Thymus (tissue), 11 donors: ENCODE measurements at regions not wholly inside any gene's neighbourhood (a gene's known extent, or its start where the extent isn't known, plus 50 kb on each side); places are given as distances from the start of the nearest gene placed in this dataset.

ENCODE experiments used
- DNase-seq, 9 donors: peaks; one replicate each; pipeline ENCODE4 v3.0.0-alpha.2; 2013; ENCODE audit warnings: low spot score in 9 of 9, low read depth in 6 of 9, missing footprints in 1 of 9
- H3K27ac ChIP-seq, 2 donors: one replicate each; pipeline ENCODE4 v1.5.1; 2013; ENCODE audit warnings: control low read depth in 1 of 2, low read depth in 1 of 2, low read length in 1 of 2, mild to moderate bottlenecking in 1 of 2, moderate library complexity in 1 of 2
- H3K27me3 ChIP-seq, 2 donors: one replicate each; pipeline ENCODE4 v1.5.1; 2013; ENCODE audit warnings: low read length in 1 of 2; ENCODE audit not compliant: control insufficient read depth in 2 of 2, insufficient read depth in 1 of 2
- H3K36me3 ChIP-seq, 2 donors: one replicate each; pipeline ENCODE4 v1.5.1; 2013; ENCODE audit warnings: low read length in 1 of 2, mild to moderate bottlenecking in 1 of 2, moderate library complexity in 1 of 2; ENCODE audit not compliant: control insufficient read depth in 2 of 2, insufficient read depth in 2 of 2
- H3K4me1 ChIP-seq, 2 donors: one replicate each; pipeline ENCODE4 v1.5.1; 2013; ENCODE audit warnings: low read length in 2 of 2; ENCODE audit not compliant: control insufficient read depth in 2 of 2, insufficient read depth in 2 of 2
- H3K4me3 ChIP-seq, 2 donors: one replicate each; pipeline ENCODE4 v1.5.1; 2013; ENCODE audit warnings: low read length in 2 of 2, control low read depth in 1 of 2, mild to moderate bottlenecking in 1 of 2
- H3K9me3 ChIP-seq, 2 donors: one replicate each; pipeline ENCODE4 v1.5.1; 2013; ENCODE audit warnings: low read length in 1 of 2, mild to moderate bottlenecking in 1 of 2; ENCODE audit not compliant: control insufficient read depth in 2 of 2, insufficient read depth in 1 of 2
- WGBS: extraction: QIAGEN DNeasy Blood & Tissue Kit; methylation state at CpG from one replicate; pipeline ENCODE4 v1.1.7; 2013; 5-methylcytosine and 5-hydroxymethylcytosine counted together
- donor health status: healthy.

- no peak overlapping the region for H3K4me3 ChIP-seq
- no peak for DNase-seq
- no peaks in the 10 kb centered on the region for H3K27me3 ChIP-seq
- no peak overlapping the region for H3K27ac ChIP-seq
- H3K9me3 ChIP-seq = no peaks in the 10 kb centered on the region
- 88% methylated on average over 1 of the region's 1 CpG for WGBS
- no peaks in the 10 kb centered on the region for H3K4me1 ChIP-seq
- H3K36me3 ChIP-seq = no peaks in the 10 kb centered on the region
Observed at GRCh38 chr11:28696591-28696990, 588.4 kb downstream of the METTL15 start.

GRCh38 chr11:28690746-28691145, 582.6 kb downstream of the METTL15 start:
- no peaks in the 10 kb centered on the region for H3K27me3 ChIP-seq
- H3K9me3 ChIP-seq = no peaks in the 10 kb centered on the region
- no peak for DNase-seq
- 86% methylated on average over 2 of the region's 2 CpGs for WGBS
- H3K4me1 ChIP-seq = no peaks in the 10 kb centered on the region
- H3K27ac ChIP-seq = no peak overlapping the region
- no peaks in the 10 kb centered on the region for H3K36me3 ChIP-seq
- no peak overlapping the region for H3K4me3 ChIP-seq

GRCh38 chr11:28684011-28684586, 575.9 kb downstream of the METTL15 start:
- WGBS = 76% methylated on average over 4 of the region's 4 CpGs

GRCh38 chr11:28679795-28680468, 571.7 kb downstream of the METTL15 start:
- H3K36me3 ChIP-seq = no peaks in the 10 kb centered on the region
- no peak overlapping the region for H3K4me3 ChIP-seq
- no peaks in the 10 kb centered on the region for H3K4me1 ChIP-seq
- no peak overlapping the region for H3K27ac ChIP-seq
- H3K9me3 ChIP-seq = no peaks in the 10 kb centered on the region
- WGBS = 95% methylated on average over 3 of the region's 3 CpGs
- H3K27me3 ChIP-seq = no peaks in the 10 kb centered on the region
- no peak for DNase-seq

More at GRCh38 chr11:28684011-28684586, 575.9 kb downstream of the METTL15 start:
- H3K27ac ChIP-seq = no peak overlapping the region
- H3K4me3 ChIP-seq = no peak overlapping the region
- no peaks in the 10 kb centered on the region for H3K9me3 ChIP-seq
- no peaks in the 10 kb centered on the region for H3K27me3 ChIP-seq
- H3K4me1 ChIP-seq = no peaks in the 10 kb centered on the region
- no peak for DNase-seq
- H3K36me3 ChIP-seq = no peaks in the 10 kb centered on the region

- 93% methylated on average over 1 of the region's 1 CpG for WGBS
- no peak overlapping the region for H3K27ac ChIP-seq
- H3K4me1 ChIP-seq = no peaks in the 10 kb centered on the region
- no peak for DNase-seq
- no peaks in the 10 kb centered on the region for H3K9me3 ChIP-seq
- no peaks in the 10 kb centered on the region for H3K36me3 ChIP-seq
- no peak overlapping the region for H3K4me3 ChIP-seq
- no peaks in the 10 kb centered on the region for H3K27me3 ChIP-seq
Observed at GRCh38 chr11:28677721-28678120, 569.5 kb downstream of the METTL15 start.

GRCh38 chr11:28675183-28675582, 567.0 kb downstream of the METTL15 start:
- H3K27ac ChIP-seq = no peak overlapping the region

GRCh38 chr11:28674433-28675103, 566.4 kb downstream of the METTL15 start:
- H3K36me3 ChIP-seq = no peaks in the 10 kb centered on the region
- 77% methylated on average over 7 of the region's 7 CpGs for whole genome bisulfite sequencing
- H3K9me3 ChIP-seq = no peaks in the 10 kb centered on the region
- H3K27ac ChIP-seq = no peak overlapping the region
- no peaks in the 10 kb centered on the region for H3K4me1 ChIP-seq
- no peaks in the 10 kb centered on the region for H3K27me3 ChIP-seq
- DNase-seq = no peak
- H3K4me3 ChIP-seq = no peak overlapping the region

More at GRCh38 chr11:28675183-28675582, 567.0 kb downstream of the METTL15 start:
- Histone ChIP-seq H3K36me3 (no peaks in the 10 kb centered on the region), H3K4me3 (no peak overlapping the region), H3K9me3 (no peaks in the 10 kb centered on the region), H3K27me3 (no peaks in the 10 kb centered on the region), H3K4me1 (no peaks in the 10 kb centered on the region)
- no peak for DNase-seq
- WGBS = 92% methylated on average over 2 of the region's 2 CpGs

- no peak overlapping the region for H3K27ac ChIP-seq
- no peak overlapping the region for H3K4me3 ChIP-seq
- no peaks in the 10 kb centered on the region for H3K27me3 ChIP-seq
- no peaks in the 10 kb centered on the region for H3K36me3 ChIP-seq
- no peak for DNase-seq
- 88% methylated on average over 11 of the region's 11 CpGs for WGBS
- no peaks in the 10 kb centered on the region for H3K9me3 ChIP-seq
- H3K4me1 ChIP-seq = no peaks in the 10 kb centered on the region
Observed at GRCh38 chr11:28673691-28674432, 565.7 kb downstream of the METTL15 start.

GRCh38 chr11:28671274-28671673, 563.1 kb downstream of the METTL15 start:
- no peak overlapping the region for H3K4me3 ChIP-seq
- H3K36me3 ChIP-seq = no peaks in the 10 kb centered on the region
- WGBS = 87% methylated on average over 4 of the region's 4 CpGs
- H3K4me1 ChIP-seq = no peaks in the 10 kb centered on the region
- H3K27me3 ChIP-seq = no peaks in the 10 kb centered on the region
- H3K27ac ChIP-seq = no peak overlapping the region
- H3K9me3 ChIP-seq = no peaks in the 10 kb centered on the region
- no peak for DNase-seq
